Gastroesophageal sphincter (tissue), 3 donors: ENCODE measurements at regions not wholly inside any gene's neighbourhood (a gene's known extent, or its start where the extent isn't known, plus 50 kb on each side); places are given as distances from the start of the nearest gene placed in this dataset.

Experiments used
- POLR2AphosphoS5 ChIP-seq: sonication (generic); formaldehyde crosslinking; IDR thresholded peaks from one replicate; pipeline ENCODE4 v1.6.1; 2017; ENCODE audit warnings: antibody characterized with exemption
- TF ChIP-seq, protein P1 (sequence below), 4 experiments: fragments of 200-600 bp in 2 of 4; fragments of 450-650 bp in 2 of 4; sonication (generic) in 1 of 4; IDR thresholded peaks; one replicate each; pipeline ENCODE4 v1.5.1; 2017 to 2019; ENCODE audit warnings: antibody characterized with exemption in 4 of 4, mild to moderate bottlenecking in 2 of 4, moderate library complexity in 2 of 4

GRCh38 chr7:25067726-25068501 is 57.1 kb downstream of the CYCS start:
- TF ChIP-seq, protein P1, sequence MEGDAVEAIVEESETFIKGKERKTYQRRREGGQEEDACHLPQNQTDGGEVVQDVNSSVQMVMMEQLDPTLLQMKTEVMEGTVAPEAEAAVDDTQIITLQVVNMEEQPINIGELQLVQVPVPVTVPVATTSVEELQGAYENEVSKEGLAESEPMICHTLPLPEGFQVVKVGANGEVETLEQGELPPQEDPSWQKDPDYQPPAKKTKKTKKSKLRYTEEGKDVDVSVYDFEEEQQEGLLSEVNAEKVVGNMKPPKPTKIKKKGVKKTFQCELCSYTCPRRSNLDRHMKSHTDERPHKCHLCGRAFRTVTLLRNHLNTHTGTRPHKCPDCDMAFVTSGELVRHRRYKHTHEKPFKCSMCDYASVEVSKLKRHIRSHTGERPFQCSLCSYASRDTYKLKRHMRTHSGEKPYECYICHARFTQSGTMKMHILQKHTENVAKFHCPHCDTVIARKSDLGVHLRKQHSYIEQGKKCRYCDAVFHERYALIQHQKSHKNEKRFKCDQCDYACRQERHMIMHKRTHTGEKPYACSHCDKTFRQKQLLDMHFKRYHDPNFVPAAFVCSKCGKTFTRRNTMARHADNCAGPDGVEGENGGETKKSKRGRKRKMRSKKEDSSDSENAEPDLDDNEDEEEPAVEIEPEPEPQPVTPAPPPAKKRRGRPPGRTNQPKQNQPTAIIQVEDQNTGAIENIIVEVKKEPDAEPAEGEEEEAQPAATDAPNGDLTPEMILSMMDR (IDR thresholded peaks at IDR 0.05): no peak
- no peak for TF ChIP-seq POLR2AphosphoS5
